Vagina (tissue), 2 donors: ENCODE measurements at regions not wholly inside any gene's neighbourhood (a gene's known extent, or its start where the extent isn't known, plus 50 kb on each side); places are given as distances from the start of the nearest gene placed in this dataset.

Experiments used
- CTCF ChIP-seq, 3 experiments: fragments of 450-650 bp in 2 of 3; fragments of 200-600 bp in 1 of 3; sonication (generic) in 1 of 3; IDR thresholded peaks; one replicate each; pipeline ENCODE4 v1.5.1; 2017 to 2019; ENCODE audit warnings: antibody characterized with exemption in 3 of 3, mild to moderate bottlenecking in 2 of 3, moderate library complexity in 2 of 3
- POLR2A ChIP-seq, 2 donors: fragments of 450-650 bp; IDR thresholded peaks; one replicate each; pipeline ENCODE4 v1.6.1; 2017; ENCODE audit warnings: antibody characterized with exemption in 2 of 2, mild to moderate bottlenecking in 2 of 2, moderate library complexity in 2 of 2
- POLR2AphosphoS5 ChIP-seq, 2 donors: sonication (generic); formaldehyde crosslinking; IDR thresholded peaks; one replicate each; pipeline ENCODE4 v1.9.0; 2017; ENCODE audit warnings: antibody characterized with exemption in 2 of 2, mild to moderate bottlenecking in 2 of 2, low read depth in 1 of 2; ENCODE audit not compliant: insufficient read depth in 1 of 2

GRCh38 chr11:81579339-81579738 is 1154.3 kb downstream of the FAM181B start:
- TF ChIP-seq CTCF (IDR thresholded peaks at IDR 0.05), result no peak
- no peak for TF ChIP-seq POLR2A (IDR thresholded peaks at IDR 0.05)
- TF ChIP-seq POLR2AphosphoS5 (IDR thresholded peaks at IDR 0.05; ENCODE audit: insufficient read depth in 1 of 2, low read depth in 1 of 2), result no peak
